GM19395 (cell line): ENCODE measurements at regions not wholly inside any gene's neighbourhood (a gene's known extent, or its start where the extent isn't known, plus 50 kb on each side); places are given as distances from the start of the nearest gene placed in this dataset.
A peak's percentile ranks its signal among the peaks of the same experiment; 100 is the strongest.
"Not testable (repeated sequence)": the region's sequence is repeated elsewhere in the genome, so short reads cannot be mapped to it uniquely, and the experiment has no call there.

ENCODE experiments used
- ATAC-seq: cut with Tn5 transposase; IDR thresholded peaks from one replicate; pipeline ENCODE4 v1.9.1; 2021; ENCODE audit warnings: mild to moderate bottlenecking, moderate library complexity; ENCODE audit not compliant: unreplicated experiment

GRCh38 chr5:112026879-112027278 is 269.9 kb upstream of the NREP start:
- ATAC-seq = not testable (repeated sequence)

DNA sequence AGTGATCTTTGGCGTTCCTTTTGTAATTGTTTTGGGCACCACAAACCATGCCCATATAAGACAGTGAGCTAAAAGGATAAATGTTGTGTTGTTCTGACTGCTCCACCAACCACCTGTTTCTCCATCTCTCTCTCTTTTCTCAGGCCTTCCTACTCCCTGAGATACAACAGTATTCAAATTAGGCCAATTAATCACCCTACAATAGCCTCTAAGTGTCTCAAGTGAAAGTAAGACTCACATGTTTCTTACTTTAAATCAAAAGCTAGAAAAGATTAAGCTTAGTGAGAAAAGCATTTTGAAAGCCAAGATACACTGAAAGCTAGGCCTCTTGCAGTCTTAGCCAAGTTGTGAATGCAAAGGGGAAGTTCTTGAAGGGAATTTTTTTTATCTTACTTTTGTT is 268.8 kb upstream of the NREP start:
- peak; percentile 78 for ATAC-seq

DNA sequence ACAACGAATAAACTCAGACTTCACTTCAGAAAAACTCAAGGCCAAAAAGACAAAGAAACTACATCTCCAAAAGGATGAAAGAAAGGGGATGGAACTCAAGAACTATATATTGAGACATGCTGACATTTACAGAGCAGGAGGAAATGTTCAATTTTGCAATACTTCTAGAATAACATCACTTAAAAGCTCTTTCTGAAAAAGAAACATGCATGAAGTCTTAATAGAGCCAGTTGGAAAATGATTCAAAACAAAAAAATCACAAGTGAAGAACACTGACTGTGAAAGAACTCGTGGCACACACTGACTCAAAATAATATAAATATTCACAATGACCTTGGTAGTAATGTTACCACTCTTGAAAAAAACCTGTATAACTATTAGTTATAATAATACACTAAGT is 267.8 kb upstream of the NREP start:
- no peak for ATAC-seq

DNA sequence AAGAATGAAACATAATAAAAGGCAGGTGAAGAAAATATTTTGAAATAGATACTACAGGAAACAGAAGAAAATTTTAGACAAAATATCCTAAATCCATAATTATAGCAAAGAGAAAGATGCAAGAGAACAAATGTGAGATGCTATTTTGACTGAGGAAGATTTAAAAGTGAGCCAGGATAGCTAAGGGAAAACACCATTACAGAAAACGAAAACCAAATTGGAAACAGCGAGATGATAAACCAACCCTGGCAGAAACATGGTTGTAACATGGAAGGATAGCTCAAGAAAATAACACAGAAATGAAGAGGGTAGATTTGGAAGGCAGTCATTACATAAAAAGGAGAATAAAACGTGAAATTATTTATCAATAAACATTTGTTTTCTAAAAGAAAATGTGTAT is 267.2 kb upstream of the NREP start:
- no peak for ATAC-seq

DNA sequence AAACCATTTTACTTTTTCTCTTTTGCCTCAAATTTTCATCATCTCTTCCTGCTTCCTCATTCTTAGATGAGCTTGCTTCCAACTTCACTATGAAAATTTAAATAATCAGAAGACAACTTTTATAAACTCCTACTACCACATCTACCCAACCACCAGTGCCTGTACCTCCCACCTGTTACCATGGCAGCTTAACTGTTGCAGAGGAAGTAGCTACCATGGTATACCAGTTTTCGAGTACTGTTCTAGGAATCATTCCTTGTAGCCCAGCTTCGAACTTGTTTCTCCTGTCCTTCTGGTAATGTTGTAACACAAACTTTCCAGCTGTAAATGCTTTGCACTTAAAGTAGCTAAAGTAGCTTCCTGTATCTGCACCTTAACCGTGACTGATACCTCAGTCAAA is 266.8 kb upstream of the NREP start:
- ATAC-seq = no peak

DNA sequence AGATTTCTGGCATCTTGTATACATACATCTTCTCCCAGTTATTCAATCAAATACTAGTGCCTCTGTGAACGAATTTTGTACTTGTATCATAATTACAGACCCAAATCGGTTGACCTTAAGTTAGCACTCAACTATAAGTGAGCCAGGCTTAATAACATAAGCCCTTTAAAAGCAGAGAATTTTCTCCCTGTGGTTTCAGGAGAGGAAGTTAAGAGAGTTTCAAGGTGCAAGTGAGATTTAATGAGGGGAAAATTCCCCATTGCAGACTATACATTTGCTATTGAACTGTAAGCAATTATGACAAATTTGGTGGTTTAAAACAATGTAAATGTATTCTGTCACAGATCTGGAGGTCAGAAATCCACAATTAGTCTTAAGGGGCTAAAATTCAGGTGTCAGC is 261.9 kb upstream of the NREP start:
- ATAC-seq = no peak

GRCh38 chr5:112016980-112017379 is 260.0 kb upstream of the NREP start:
- ATAC-seq = no peak

GRCh38 chr5:112014783-112015395 is 257.9 kb upstream of the NREP start:
- ATAC-seq = no peak

DNA sequence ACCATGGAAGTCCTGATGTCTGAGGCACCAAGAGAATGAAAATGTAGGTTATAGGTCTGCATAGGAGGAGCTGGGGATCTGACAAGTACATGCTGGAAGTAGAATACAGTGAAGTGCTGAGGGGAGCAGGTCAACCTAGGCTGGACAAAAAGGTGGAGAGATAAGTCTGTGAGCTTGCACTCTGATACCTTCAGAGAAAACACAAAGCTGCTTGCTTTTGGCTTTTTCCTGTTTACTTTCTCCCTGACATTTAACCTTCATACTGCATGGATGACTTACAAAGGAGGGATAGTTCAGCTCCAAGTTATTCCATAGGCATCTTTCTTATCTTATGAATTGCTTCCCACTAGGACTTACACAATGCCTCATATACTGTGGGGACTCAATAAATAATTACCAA is 256.7 kb upstream of the NREP start:
- ATAC-seq = no peak

GRCh38 chr5:112012104-112012503 is 255.1 kb upstream of the NREP start:
- ATAC-seq = no peak

DNA sequence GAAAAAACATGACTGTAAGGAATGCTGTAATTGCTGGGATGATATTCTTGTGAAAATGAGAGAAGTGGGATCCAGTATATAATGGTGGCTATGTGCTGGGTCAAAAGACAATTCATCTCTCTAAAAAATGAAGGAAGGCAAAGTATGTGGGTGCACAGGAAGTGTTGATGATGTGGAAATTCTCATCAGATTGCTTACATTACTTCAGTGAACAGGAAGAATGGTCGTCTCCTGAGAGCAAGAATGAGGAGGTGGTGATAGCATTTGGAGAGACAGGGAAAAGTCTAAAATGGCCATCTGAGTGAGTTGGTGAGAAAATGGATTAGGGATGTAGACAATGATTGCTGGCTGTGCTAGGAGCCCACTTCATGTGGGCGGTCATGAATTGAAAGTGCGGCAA is 253.5 kb upstream of the NREP start:
- ATAC-seq = no peak

GRCh38 chr5:112006721-112007120 is 249.7 kb upstream of the NREP start:
- ATAC-seq = no peak

DNA sequence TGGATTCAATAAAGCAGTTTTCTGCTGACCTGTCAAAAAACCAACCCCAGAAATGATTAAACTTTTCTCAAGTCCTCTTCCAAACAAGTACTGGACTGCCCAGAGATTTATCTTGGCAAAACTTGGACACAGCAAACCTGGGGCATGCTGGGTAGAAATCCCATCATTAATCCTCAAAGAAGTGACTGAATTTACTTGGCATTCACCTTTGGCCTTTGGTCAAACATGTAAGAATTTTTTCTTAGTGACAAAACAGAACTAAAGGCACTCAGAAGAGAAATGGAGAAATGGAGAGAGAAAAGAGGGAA is 248.6 kb upstream of the NREP start:
- ATAC-seq = no peak

DNA sequence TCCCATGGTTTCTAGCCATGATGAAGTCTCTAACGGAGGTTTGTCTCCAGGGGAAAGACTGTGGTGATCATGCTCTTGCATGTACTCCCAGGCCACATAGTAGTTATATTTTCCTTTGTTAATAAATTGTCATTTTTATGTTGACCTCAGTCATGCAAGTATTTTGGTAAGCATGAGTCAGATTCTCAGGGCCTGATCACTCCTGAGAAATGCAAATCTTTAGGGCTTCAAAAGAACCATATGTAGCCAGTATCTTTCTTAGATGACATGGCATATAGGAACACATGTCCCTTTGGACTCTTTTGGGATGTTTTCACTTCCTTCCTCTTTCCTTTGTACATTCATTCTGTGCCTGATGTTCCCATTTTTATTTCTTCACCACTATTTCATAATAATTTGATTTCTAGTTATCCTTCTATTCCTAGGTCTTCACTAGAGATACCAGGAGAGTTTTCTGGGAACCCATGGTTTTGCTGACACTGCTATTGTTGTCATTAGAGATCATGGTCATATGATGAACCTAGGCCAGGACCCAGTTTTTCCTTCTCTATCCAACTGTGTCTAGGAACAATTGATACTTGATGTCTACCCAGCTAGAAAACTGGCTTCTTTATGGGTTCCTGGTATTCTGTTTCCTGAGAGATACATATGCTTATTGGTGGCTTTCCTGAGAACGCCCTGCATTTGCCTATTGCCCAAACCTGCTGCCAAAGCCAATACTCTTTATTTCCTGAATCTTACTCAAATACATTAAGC is 248.1 kb upstream of the NREP start:
- peak; percentile 87 for ATAC-seq

- no peak for ATAC-seq
These were observed 245.4 kb upstream of the NREP start for GRCh38 chr5:112002376-112002775.

GRCh38 chr5:111999286-111999685 is 242.3 kb upstream of the NREP start:
- no peak for ATAC-seq

DNA sequence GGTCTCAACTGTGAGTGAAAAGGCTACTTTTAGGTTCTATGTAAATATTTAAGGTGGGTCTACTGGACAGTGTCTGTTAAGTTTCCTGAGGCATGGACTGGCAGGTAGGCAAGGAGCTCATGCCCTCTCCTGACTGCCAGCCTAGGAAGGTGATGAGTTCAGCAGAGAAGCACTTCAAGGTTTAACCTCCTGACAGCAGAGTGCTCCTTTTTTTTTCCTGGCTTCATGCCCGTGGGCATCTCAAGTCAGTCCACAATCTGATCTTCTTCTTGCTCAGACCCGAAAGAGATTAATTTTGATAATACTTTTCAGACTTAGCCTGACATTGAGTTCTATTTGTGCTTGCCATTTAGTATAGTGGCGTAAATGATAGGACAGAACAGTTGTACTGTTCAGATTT is 241.9 kb upstream of the NREP start:
- no peak for ATAC-seq

GRCh38 chr5:111997711-111998110 is 240.7 kb upstream of the NREP start:
- ATAC-seq = no peak

DNA sequence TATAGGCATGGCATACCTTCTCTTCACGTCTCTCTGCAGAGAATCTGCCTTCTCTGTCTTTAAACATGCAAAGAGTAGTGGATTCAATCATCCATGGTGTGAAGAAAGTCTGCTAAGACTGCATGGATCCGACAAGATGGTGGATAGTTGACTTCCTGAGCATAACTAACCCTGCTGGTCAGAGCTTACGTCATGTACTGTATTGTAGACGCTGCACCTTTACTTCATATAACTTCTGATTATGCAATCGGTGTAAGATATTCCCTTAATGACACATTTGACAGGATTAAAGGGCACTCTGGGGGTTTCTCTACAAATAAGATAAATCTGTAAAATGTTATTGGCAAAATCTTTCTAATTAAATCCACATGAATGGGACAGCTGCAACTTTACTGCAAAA is 240.3 kb upstream of the NREP start:
- ATAC-seq = no peak

GRCh38 chr5:111996574-111996973 is 239.6 kb upstream of the NREP start:
- ATAC-seq = no peak

GRCh38 chr5:111995701-111996100 is 238.7 kb upstream of the NREP start:
- ATAC-seq = no peak

- ATAC-seq = peak; percentile 68
These were observed 236.2 kb upstream of the NREP start for GRCh38 chr5:111993242-111993641.

GRCh38 chr5:111984044-111984443 is 227.1 kb upstream of the NREP start:
- no peak for ATAC-seq
